OCI-LY1 (cell line): ENCODE measurements at regions not wholly inside any gene's neighbourhood (a gene's known extent, or its start where the extent isn't known, plus 50 kb on each side); places are given as distances from the start of the nearest gene placed in this dataset.

Experiments
- H2AFZ ChIP-seq: fragments of 200-600 bp; sonication (generic), shearing (Covaris generic); 2 replicates; pipeline ENCODE4 v1.6.0; 2014; ENCODE audit warnings: antibody characterized with exemption, mild to moderate bottlenecking, low read length
- H3F3A ChIP-seq: fragments of 200-600 bp; sonication (generic), shearing (Covaris generic); 2 replicates; pipeline ENCODE4 v1.6.0; 2014; ENCODE audit warnings: mild to moderate bottlenecking, antibody characterized with exemption, low read length, moderate library complexity; ENCODE audit not compliant: insufficient read depth
- H3K27ac ChIP-seq: fragments of 200-600 bp; sonication (generic); 2 replicates; pipeline ENCODE4 v1.5.1; 2014; ENCODE audit warnings: low read length, mixed run types, mild to moderate bottlenecking, low read depth; ENCODE audit not compliant: poor library complexity, severe bottlenecking
- H3K27me3 ChIP-seq: fragments of 200-600 bp; sonication (generic); 2 replicates; pipeline ENCODE4 v1.6.0; 2014; ENCODE audit warnings: antibody characterized with exemption, mild to moderate bottlenecking, low read length, moderate library complexity; ENCODE audit not compliant: insufficient read depth
- H3K36me3 ChIP-seq: fragments of 200-600 bp; sonication (generic); 2 replicates; pipeline ENCODE4 v1.6.1; 2014; ENCODE audit warnings: mild to moderate bottlenecking, antibody characterized with exemption, low read length, moderate library complexity, mixed read lengths; ENCODE audit not compliant: insufficient read depth
- H3K4me1 ChIP-seq: fragments of 200-600 bp; sonication (generic); 2 replicates; pipeline ENCODE4 v1.5.1; 2014; ENCODE audit warnings: mild to moderate bottlenecking, low read length, moderate library complexity; ENCODE audit not compliant: insufficient read depth, severe bottlenecking
- H3K4me2 ChIP-seq: fragments of 200-600 bp; sonication (generic), shearing (Covaris generic); 2 replicates; pipeline ENCODE4 v1.6.1; 2014; ENCODE audit warnings: low read length
- H3K4me3 ChIP-seq: fragments of 200-600 bp; sonication (generic); 2 replicates; pipeline ENCODE4 v1.5.1; 2014; ENCODE audit warnings: low read length, low read depth, mild to moderate bottlenecking, mixed read lengths; ENCODE audit not compliant: poor library complexity, severe bottlenecking
- H3K79me2 ChIP-seq: fragments of 200-600 bp; shearing (Covaris generic); 2 replicates; pipeline ENCODE4 v1.6.1; 2016; ENCODE audit warnings: mixed run types, low read length, mixed read lengths; ENCODE audit not compliant: insufficient read depth
- H3K9ac ChIP-seq: fragments of 200-600 bp; sonication (generic), shearing (Covaris generic); 2 replicates; pipeline ENCODE4 v1.6.1; 2014; ENCODE audit warnings: mild to moderate bottlenecking, low read length, mixed read lengths
- H3K9me2 ChIP-seq: fragments of 200-600 bp; sonication (generic), shearing (Covaris generic); 2 replicates; pipeline ENCODE4 v1.6.1; 2014; ENCODE audit warnings: low read depth, mild to moderate bottlenecking, low read length, mixed read lengths
- H3K9me3 ChIP-seq: fragments of 200-600 bp; shearing (Covaris generic); 2 replicates; pipeline ENCODE4 v1.6.1; 2014; ENCODE audit warnings: low read length, mixed read lengths
- H4K20me1 ChIP-seq: fragments of 200-600 bp; sonication (generic), shearing (Covaris generic); 2 replicates; pipeline ENCODE4 v1.6.0; 2016; ENCODE audit warnings: mild to moderate bottlenecking, low read length; ENCODE audit not compliant: insufficient read depth
- CTCF ChIP-seq: fragments of 200-600 bp; sonication (generic), shearing (Covaris generic); IDR thresholded peaks from 2 replicates; pipeline ENCODE4 v1.5.1; 2017; ENCODE audit warnings: mild to moderate bottlenecking, antibody characterized with exemption, low read length, moderate library complexity, mixed read lengths
- EZH2 ChIP-seq: fragments of 200-600 bp; sonication (generic), shearing (Covaris generic); IDR thresholded peaks from 2 replicates; pipeline ENCODE4 v1.8.0; 2017; ENCODE audit warnings: borderline replicate concordance, mixed run types, mild to moderate bottlenecking, antibody characterized with exemption, low read length, moderate library complexity, mixed read lengths

GRCh38 chr3:72633534-72633933 lies 214.7 kb downstream of the SHQ1 start:
- Histone ChIP-seq H3K79me2 (no peaks in the 10 kb centered on the region), H2AFZ (no peak overlapping the region), H3K4me2 (no peak overlapping the region), H3K4me1 (no peaks in the 10 kb centered on the region), H3K9ac (no peak overlapping the region), H3K36me3 (no peaks in the 10 kb centered on the region), H3K27me3 (no peaks in the 10 kb centered on the region), H3K27ac (no peak overlapping the region), H3K9me3 (no peaks in the 10 kb centered on the region), H4K20me1 (no peaks in the 10 kb centered on the region), H3K9me2 (no peaks in the 10 kb centered on the region), H3K4me3 (no peak overlapping the region), H3F3A (no peaks in the 10 kb centered on the region)
- TF ChIP-seq EZH2: no peak
- no peak for TF ChIP-seq CTCF

- H3K4me3 ChIP-seq: no peak overlapping the region
- no peaks in the 10 kb centered on the region for H4K20me1 ChIP-seq
- no peaks in the 10 kb centered on the region for H3K36me3 ChIP-seq
- H3K4me2 ChIP-seq: no peak overlapping the region
- H3K27ac ChIP-seq: no peak overlapping the region
- no peak overlapping the region for H2AFZ ChIP-seq
- TF ChIP-seq CTCF (no peak), EZH2 (no peak)
- no peaks in the 10 kb centered on the region for H3K27me3 ChIP-seq
- no peaks in the 10 kb centered on the region for H3K9me2 ChIP-seq
- H3K79me2 ChIP-seq: no peaks in the 10 kb centered on the region
- H3K4me1 ChIP-seq: no peaks in the 10 kb centered on the region
- no peak overlapping the region for H3K9ac ChIP-seq
- H3F3A ChIP-seq: no peaks in the 10 kb centered on the region
- no peaks in the 10 kb centered on the region for H3K9me3 ChIP-seq
These were observed 215.1 kb downstream of the SHQ1 start for GRCh38 chr3:72633121-72633520.

- no peaks in the 10 kb centered on the region for H3K27me3 ChIP-seq
- no peaks in the 10 kb centered on the region for H3K4me1 ChIP-seq
- no peak overlapping the region for H3K9ac ChIP-seq
- no peaks in the 10 kb centered on the region for H3F3A ChIP-seq
- H2AFZ ChIP-seq: no peak overlapping the region
- no peaks in the 10 kb centered on the region for H3K9me3 ChIP-seq
- H3K4me2 ChIP-seq: no peak overlapping the region
- no peak overlapping the region for H3K4me3 ChIP-seq
- no peaks in the 10 kb centered on the region for H3K79me2 ChIP-seq
- H4K20me1 ChIP-seq: no peaks in the 10 kb centered on the region
- H3K27ac ChIP-seq: no peak overlapping the region
- TF ChIP-seq CTCF (no peak), EZH2 (no peak)
- no peaks in the 10 kb centered on the region for H3K36me3 ChIP-seq
- no peaks in the 10 kb centered on the region for H3K9me2 ChIP-seq
These were observed 216.1 kb downstream of the SHQ1 start for GRCh38 chr3:72632129-72632528.
